Sigmoid colon (tissue), 4 donors: ENCODE measurements at regions not wholly inside any gene's neighbourhood (a gene's known extent, or its start where the extent isn't known, plus 50 kb on each side); places are given as distances from the start of the nearest gene placed in this dataset.

Source experiments
- CTCF ChIP-seq, 4 experiments: fragments of 450-650 bp in 3 of 4; fragments of 200-600 bp in 1 of 4; IDR thresholded peaks; one replicate each; pipeline ENCODE4 v1.5.1; 2016 to 2019; ENCODE audit warnings: antibody characterized with exemption in 4 of 4, mild to moderate bottlenecking in 3 of 4, moderate library complexity in 2 of 4
- EP300 ChIP-seq, 4 donors: sonication (generic); formaldehyde crosslinking; IDR thresholded peaks; one replicate each; pipeline ENCODE4 v1.6.1; 2017; ENCODE audit warnings: antibody characterized with exemption in 4 of 4
- POLR2A ChIP-seq, 2 donors: fragments of 450-650 bp; IDR thresholded peaks; one replicate each; pipeline ENCODE4 v1.6.1; 2016; ENCODE audit warnings: antibody characterized with exemption in 2 of 2, mild to moderate bottlenecking in 2 of 2, moderate library complexity in 2 of 2
- POLR2AphosphoS5 ChIP-seq, 4 donors: sonication (generic); formaldehyde crosslinking; IDR thresholded peaks; one replicate each; pipeline ENCODE4 v1.6.1; 2017; ENCODE audit warnings: antibody characterized with exemption in 4 of 4

- TF ChIP-seq CTCF (IDR thresholded peaks at IDR 0.05) (peak in 3 of 4 experiments; percentile 39 to 52 (median 46)), POLR2AphosphoS5 (IDR thresholded peaks at IDR 0.05) (no peak), POLR2A (IDR thresholded peaks at IDR 0.05) (no peak), EP300 (IDR thresholded peaks at IDR 0.05) (no peak)
These were observed 113.7 kb downstream of the RFC3 start for GRCh38 chr13:33931397-33932311.
